ENCODE measurements at regions not wholly inside any gene's neighbourhood (a gene's known extent, or its start where the extent isn't known, plus 50 kb on each side); places are given as distances from the start of the nearest gene placed in this dataset.

DNA sequence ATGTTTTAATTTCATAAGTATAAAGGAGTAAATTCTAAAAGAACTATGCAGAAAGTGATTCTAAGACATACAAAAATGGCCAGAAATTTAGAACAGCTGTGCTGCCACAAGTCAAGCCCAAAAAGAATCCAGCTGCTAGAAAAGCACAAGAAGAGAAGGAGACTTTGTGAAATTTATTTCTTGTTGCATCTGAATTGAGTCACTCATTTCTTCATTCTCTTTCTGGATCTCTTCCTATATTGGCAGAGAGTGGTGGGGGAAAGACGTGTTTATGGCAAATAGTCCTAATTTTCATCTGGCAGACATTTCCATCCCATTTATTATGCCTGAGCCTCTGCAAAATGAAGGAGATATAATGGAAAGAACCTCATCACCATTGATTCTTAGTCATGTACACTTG is 139.6 kb upstream of the CTTNBP2NL start:
- Histone ChIP-seq H2AFZ (ENCODE audit: low read length) (no peak overlapping the region), H2BK20ac (ENCODE audit: low read depth, low read length, poor library complexity, severe bottlenecking) (no peak overlapping the region), H3K18ac (ENCODE audit: insufficient read length, low read depth, low read length) (no peak overlapping the region), H4K91ac (ENCODE audit: insufficient read length, low read depth, low read length) (no peak overlapping the region), H4K5ac (ENCODE audit: insufficient read length, low read depth, low read length) (no peak overlapping the region), H3K23me2 (ENCODE audit: insufficient read length, low read depth, low read length, poor library complexity, severe bottlenecking) (no peaks in the 10 kb centered on the region), H4K8ac (replicated peaks; ENCODE audit: insufficient read length, low read depth, low read length) (no peak overlapping the region), H3K23ac (ENCODE audit: insufficient read length, low read depth, low read length) (no peak overlapping the region), H2BK15ac (ENCODE audit: low read depth, low read length) (no peak overlapping the region), H2BK5ac (ENCODE audit: insufficient read length, low read length) (no peak overlapping the region), H3K79me2 (ENCODE audit: insufficient read depth, low read length) (no peaks in the 10 kb centered on the region), H3T11ph (ENCODE audit: low read length) (no peak overlapping the region), H3K4ac (ENCODE audit: low read depth, low read length) (no peak overlapping the region), H3K9me3 (ENCODE audit: control insufficient read depth, low read depth, low read length) (no peaks in the 10 kb centered on the region), H3K14ac (ENCODE audit: insufficient read depth, low read length) (no peak overlapping the region), H3K9ac (ENCODE audit: extremely low read depth, insufficient read length, low read length) (no peak overlapping the region), H4K20me1 (ENCODE audit: control insufficient read depth, insufficient read depth, insufficient read length) (no peaks in the 10 kb centered on the region), H3K27ac (ENCODE audit: insufficient read length, low read depth, low read length) (no peak overlapping the region), H3K56ac (ENCODE audit: insufficient read length, low read depth, low read length) (no peak overlapping the region), H3K4me2 (ENCODE audit: insufficient read depth, insufficient read length, low read length) (no peak overlapping the region), H3K79me1 (ENCODE audit: insufficient read depth, low read depth, low read length, poor library complexity, severe bottlenecking) (no peaks in the 10 kb centered on the region), H2BK120ac (ENCODE audit: low read depth, low read length, poor library complexity, severe bottlenecking) (no peak overlapping the region), H2BK12ac (ENCODE audit: insufficient read length, low read depth, low read length) (no peak overlapping the region), H3K4me1 (ENCODE audit: insufficient read depth, low read length) (no peaks in the 10 kb centered on the region), H3K27me3 (ENCODE audit: insufficient read depth, low read length) (no peaks in the 10 kb centered on the region), H2AK5ac (ENCODE audit: insufficient read length, low read length) (no peak overlapping the region)
- TF ChIP-seq, protein P1, sequence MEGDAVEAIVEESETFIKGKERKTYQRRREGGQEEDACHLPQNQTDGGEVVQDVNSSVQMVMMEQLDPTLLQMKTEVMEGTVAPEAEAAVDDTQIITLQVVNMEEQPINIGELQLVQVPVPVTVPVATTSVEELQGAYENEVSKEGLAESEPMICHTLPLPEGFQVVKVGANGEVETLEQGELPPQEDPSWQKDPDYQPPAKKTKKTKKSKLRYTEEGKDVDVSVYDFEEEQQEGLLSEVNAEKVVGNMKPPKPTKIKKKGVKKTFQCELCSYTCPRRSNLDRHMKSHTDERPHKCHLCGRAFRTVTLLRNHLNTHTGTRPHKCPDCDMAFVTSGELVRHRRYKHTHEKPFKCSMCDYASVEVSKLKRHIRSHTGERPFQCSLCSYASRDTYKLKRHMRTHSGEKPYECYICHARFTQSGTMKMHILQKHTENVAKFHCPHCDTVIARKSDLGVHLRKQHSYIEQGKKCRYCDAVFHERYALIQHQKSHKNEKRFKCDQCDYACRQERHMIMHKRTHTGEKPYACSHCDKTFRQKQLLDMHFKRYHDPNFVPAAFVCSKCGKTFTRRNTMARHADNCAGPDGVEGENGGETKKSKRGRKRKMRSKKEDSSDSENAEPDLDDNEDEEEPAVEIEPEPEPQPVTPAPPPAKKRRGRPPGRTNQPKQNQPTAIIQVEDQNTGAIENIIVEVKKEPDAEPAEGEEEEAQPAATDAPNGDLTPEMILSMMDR (conservative IDR thresholded peaks at IDR 0.05): no peak
- DNase-seq: no peak
- no peak overlapping the region for H3K27ac Mint-ChIP-seq
- no CpG with 5 or more reads among the region's 1 CpG for WGBS (ENCODE audit: extremely low coverage, insufficient read length, low lambda C conversion rate)
- H3K36me3 Mint-ChIP-seq (ENCODE audit: insufficient read depth in 1 of 3, low read depth in 3 of 3): no peaks in the 10 kb centered on the region
- H3K27me3 Mint-ChIP-seq (ENCODE audit: low read depth): peaks cover 11% of the 10 kb centered on the region
- peaks cover 21% of the 10 kb centered on the region in 2 experiments for H3K4me1 Mint-ChIP-seq
- no peaks in the 10 kb centered on the region for H3K9me3 Mint-ChIP-seq
- no peak overlapping the region for H3K4me3 Mint-ChIP-seq

Data from H9 (cell line).